ENCODE measurements at regions not wholly inside any gene's neighbourhood (a gene's known extent, or its start where the extent isn't known, plus 50 kb on each side); places are given as distances from the start of the nearest gene placed in this dataset.
A peak's percentile ranks its signal among the peaks of the same experiment; 100 is the strongest.
"Not testable (repeated sequence)": the region's sequence is repeated elsewhere in the genome, so short reads cannot be mapped to it uniquely, and the experiment has no call there.

DNA sequence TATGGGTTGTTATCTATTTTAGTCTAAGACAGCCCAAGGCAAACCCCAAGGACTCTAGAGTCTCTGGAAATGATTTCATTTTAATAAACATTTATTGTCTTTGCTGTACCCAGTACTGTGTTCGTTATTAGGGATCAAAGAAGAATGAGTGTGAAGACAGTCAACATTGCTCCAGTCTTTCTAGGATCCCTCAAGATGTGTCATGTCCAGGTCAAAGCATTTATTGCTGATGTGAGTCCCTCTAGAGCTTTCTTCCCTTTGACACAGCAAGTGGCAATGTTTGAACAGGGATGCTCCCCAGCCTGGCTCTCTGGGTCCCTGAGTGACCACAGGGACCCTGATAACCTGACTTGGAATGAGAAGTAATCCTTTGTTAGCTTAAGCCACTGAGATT is 123.1 kb upstream of the STK17B start:
- no peak for TF ChIP-seq CTCF (IDR thresholded peaks at IDR 0.05; ENCODE audit: control extremely low read depth, extremely low read depth, low read depth, missing control alignments)
- ChIA-PET CTCF (interaction anchor here (1.0 to 1.4 kb wide), 4 partner anchors 10 to 226 kb away, joined by 3 to 4 read pairs (median 4); partner anchors contain the start of gene DNAH7), POLR2A (no interaction called here)
- DNase-seq (ENCODE audit: extremely low spot score) = no peak

GRCh38 chr2:196295005-196295404 is 123.6 kb upstream of the STK17B start:
- ChIA-PET CTCF (interaction anchor here (1.0 to 1.7 kb wide), 4 partner anchors 10 to 226 kb away, joined by 3 to 4 read pairs (median 4); partner anchors contain the start of gene DNAH7), POLR2A (no interaction called here)
- no peak for TF ChIP-seq CTCF (IDR thresholded peaks at IDR 0.05; ENCODE audit: control extremely low read depth, extremely low read depth, low read depth, missing control alignments)
- DNase-seq (ENCODE audit: extremely low spot score) = no peak

GRCh38 chr2:196298106-196298723 is 126.8 kb upstream of the STK17B start:
- CTCF ChIA-PET = interaction anchor here (0.7 to 1.3 kb wide), 18 partner anchors 12 to 197 kb away, joined by 3 to 12 read pairs (median 4); no protein-coding TSS in a partner anchor
- POLR2A ChIA-PET = not testable (repeated sequence)
- DNase-seq (ENCODE audit: extremely low spot score) = peak; percentile 22
- TF ChIP-seq CTCF (IDR thresholded peaks at IDR 0.05; ENCODE audit: control extremely low read depth, extremely low read depth, low read depth, missing control alignments) = peak; percentile 25

DNA sequence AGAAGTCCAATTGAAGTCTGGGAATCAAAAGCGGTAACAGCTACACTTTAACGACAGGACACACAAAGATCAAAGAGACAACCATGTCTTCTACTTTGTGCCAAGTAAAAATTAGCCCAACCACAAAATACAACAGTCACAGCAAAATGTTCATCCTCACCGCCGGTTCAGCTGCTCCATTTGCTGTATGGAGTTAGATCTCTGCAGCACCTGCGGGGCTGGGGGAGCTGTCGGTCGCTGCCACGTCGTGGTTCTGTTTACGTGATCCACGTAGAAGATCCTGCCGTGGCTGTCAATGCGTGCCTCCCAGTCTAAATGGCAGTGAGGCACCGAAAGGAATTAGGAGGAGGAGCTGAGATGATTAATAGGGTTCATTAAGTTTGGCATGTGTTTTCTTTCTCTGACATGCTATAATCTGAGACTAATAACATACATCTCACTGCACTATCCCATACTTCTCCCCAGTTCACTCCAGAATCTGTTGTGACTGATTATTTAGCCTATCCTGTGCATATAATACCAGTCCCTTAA is 136.5 kb upstream of the STK17B start:
- ChIA-PET CTCF (interaction anchor here (1.1 to 2.4 kb wide), 3 partner anchors 13 to 146 kb away, joined by 3 to 8 read pairs (median 7); no protein-coding TSS in a partner anchor), POLR2A (no interaction called here)
- TF ChIP-seq CTCF (IDR thresholded peaks at IDR 0.05; ENCODE audit: control extremely low read depth, extremely low read depth, low read depth, missing control alignments) = no peak
- DNase-seq (ENCODE audit: extremely low spot score) = no peak

- ChIA-PET CTCF (interaction anchor here (2.4 kb wide), 1 partner anchor 13 kb away, joined by 8 read pairs; no protein-coding TSS in a partner anchor), POLR2A (no interaction called here)
- DNase-seq (ENCODE audit: extremely low spot score) = no peak
- no peak for TF ChIP-seq CTCF (IDR thresholded peaks at IDR 0.05; ENCODE audit: control extremely low read depth, extremely low read depth, low read depth, missing control alignments)
Observed at GRCh38 chr2:196309691-196310090, 138.3 kb upstream of the STK17B start.

DNA sequence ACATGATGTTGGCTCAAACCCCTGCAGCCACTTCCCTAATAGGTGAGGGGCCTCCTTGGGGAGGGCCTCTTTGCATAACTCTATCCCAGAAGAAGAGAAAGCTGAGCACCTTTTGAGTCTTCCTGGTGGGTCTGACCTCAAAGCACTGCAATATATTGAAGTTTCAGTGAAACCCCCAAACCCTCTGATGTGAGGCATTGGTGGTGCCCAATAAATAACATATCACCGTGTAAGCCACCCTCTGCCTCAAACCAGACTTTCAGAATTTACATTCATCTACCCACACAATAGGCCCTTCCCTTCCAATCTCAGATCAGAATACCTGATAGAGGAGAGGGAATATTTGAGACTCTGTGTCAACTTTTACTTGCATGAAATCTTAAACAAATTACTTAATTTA is 142.8 kb upstream of the STK17B start:
- TF ChIP-seq CTCF (IDR thresholded peaks at IDR 0.05; ENCODE audit: control extremely low read depth, extremely low read depth, low read depth, missing control alignments) = no peak
- POLR2A ChIA-PET = no interaction called here
- DNase-seq (ENCODE audit: extremely low spot score) = no peak
- CTCF ChIA-PET = interaction anchor here (1.1 to 3.0 kb wide), 4 partner anchors 12 to 246 kb away, joined by 3 to 9 read pairs (median 6); partner anchors contain the start of gene DNAH7

Measured in GM10248 (cell line).